Germinal center (tissue), 1 donor: ENCODE measurements at regions not wholly inside any gene's neighbourhood (a gene's known extent, or its start where the extent isn't known, plus 50 kb on each side); places are given as distances from the start of the nearest gene placed in this dataset.

Experiments used
- DNase-seq: peaks from one replicate; pipeline ENCODE4 v3.0.0; 2012; ENCODE audit warnings: mixed read lengths, low spot score

DNA sequence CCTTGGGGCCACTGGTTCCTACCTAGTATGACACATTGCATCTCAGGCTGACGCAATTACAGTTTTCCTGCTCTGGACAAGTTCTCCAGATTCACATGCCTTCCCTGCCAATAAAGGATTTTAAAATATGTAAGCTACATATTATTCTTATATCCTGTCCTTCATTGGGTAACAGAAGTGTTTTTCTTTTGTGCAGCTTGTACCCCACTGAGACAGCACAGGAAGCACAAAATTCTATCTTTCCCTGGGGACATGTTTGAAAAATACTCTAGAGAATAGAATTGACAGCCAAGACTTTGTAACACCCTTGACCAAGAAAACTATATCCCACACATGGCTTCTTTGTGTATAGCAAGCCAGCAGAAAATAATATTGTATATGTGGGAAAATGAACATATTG, 456.8 kb downstream of the MAFB start:
- DNase-seq, result no peak

DNA sequence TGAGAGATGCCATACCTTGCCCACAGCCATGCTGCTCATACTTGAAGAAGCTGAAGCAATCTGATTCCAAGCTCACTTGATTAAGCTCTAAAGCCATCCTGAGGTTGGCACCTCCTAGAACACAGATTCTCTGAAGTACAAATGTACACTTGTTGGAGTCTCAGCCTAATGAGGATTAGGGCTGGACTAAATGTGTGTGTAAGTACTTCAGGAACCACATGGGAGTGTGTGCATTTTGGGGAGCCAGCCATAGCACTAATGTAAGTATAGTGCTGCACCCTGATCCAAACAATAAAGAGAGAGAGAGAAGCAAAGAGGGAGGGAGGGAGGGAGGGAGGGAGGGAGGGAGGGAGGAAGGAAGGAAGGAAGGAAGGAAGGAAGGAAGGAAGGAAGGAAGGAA, 458.6 kb downstream of the MAFB start:
- DNase-seq, result no peak

DNA sequence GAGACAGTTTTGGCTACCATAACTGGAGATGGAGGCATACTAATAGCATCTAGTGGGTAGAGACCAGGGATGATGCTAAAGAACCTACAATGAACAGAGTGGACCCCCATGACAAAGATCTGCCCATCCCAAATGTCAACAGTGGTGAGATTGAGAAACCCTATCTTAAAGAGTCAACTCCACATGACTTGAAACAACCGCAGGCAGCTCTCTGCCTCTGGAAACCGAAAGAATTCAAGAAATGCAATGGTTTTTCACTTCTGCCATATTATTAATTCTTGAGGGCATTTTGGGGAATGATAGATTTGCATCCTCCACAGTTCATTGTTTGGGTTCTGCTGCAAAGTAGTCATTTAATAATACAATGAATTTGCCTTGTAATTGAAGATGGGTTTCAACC, 463.4 kb downstream of the MAFB start:
- DNase-seq, result no peak

- DNase-seq, result no peak
Measured at GRCh38 chr20:40223810-40224209, 465.2 kb downstream of the MAFB start.

- no peak for DNase-seq
Measured at GRCh38 chr20:40218971-40219370, 470.1 kb downstream of the MAFB start.

DNA sequence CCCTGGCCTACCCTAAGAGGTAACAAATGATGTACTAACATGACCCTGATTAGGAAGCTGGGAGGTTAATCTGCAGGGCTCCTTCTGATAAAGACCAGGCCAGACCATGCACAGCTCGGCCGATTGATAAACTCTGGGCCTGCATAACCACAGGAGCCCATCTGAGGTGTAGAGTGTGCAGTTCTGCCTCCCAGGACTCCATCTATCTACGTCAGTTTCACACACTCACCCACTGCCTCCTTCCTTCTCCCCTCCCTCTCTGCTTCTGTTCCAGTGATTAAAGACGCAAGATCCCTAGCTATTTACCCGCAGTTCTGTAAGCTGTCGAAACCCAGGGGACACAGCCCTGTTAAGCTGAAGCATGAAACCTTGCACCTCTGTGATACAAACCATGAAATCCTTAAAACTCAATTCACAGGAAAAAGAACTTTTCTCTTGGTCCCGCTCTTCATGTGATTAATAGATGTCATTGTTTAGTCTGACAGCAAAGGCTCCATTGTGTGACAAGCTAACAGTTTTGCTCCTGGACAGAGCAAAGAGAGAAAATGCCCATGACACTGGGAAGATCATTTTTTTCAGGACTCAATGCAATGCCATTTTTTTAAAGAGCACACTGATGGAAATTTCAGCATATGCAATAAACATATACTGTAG, 470.6 kb downstream of the MAFB start:
- DNase-seq, result no peak

DNA sequence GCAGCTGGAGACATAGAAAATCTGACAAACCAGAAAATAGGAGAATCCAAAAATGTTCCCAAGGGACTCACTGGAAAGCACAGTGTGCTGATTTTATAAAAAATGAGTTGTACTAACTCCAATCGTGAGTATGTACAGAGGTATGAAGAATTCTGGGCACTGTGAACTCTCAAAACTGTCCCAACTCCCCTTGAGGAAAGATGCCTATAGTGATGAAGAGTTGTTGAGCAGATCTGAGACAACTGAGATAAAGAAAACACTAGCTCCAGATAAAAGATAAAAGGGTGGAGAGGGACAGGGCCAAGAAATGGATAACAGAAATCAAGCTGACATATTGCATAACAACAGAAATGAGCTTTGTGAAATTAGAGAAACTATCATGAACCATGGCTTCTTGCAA, 481.4 kb downstream of the MAFB start:
- no peak for DNase-seq

GRCh38 chr20:40205971-40206370, 483.1 kb downstream of the MAFB start:
- no peak for DNase-seq

DNA sequence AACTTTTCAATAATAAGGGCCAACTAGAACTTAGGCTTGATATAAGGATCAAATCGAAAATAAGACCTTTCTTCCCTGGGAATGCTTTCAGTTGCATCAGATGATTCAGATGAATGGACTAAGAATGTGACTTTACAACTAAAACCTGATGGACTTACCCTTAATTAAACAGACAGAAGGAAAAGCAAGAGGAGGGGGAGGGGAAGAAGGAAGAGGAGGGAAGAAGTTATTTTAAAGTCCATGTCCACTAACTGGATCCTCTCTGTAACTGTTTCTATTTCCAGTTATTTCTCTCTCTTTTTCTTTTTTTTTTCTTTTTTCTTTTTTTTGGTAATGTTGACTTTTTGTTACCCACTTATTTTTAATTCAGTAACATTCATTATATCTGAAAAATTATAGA, 486.0 kb downstream of the MAFB start:
- DNase-seq, result no peak

GRCh38 chr20:40197691-40198090, 491.3 kb downstream of the MAFB start:
- DNase-seq, result no peak

- DNase-seq, result no peak
Measured at GRCh38 chr20:40196846-40197436, 492.1 kb downstream of the MAFB start.

- no peak for DNase-seq
Measured at GRCh38 chr20:40195742-40196141, 493.3 kb downstream of the MAFB start.

- no peak for DNase-seq
Measured at GRCh38 chr20:40192529-40192928, 496.5 kb downstream of the MAFB start.

GRCh38 chr20:40192081-40192480, 497.0 kb downstream of the MAFB start:
- DNase-seq, result no peak

GRCh38 chr20:40191573-40191972, 497.5 kb downstream of the MAFB start:
- no peak for DNase-seq

- no peak for DNase-seq
Measured at GRCh38 chr20:40189621-40190020, 499.4 kb downstream of the MAFB start.

GRCh38 chr20:40188319-40188718, 500.7 kb downstream of the MAFB start:
- DNase-seq, result no peak

DNA sequence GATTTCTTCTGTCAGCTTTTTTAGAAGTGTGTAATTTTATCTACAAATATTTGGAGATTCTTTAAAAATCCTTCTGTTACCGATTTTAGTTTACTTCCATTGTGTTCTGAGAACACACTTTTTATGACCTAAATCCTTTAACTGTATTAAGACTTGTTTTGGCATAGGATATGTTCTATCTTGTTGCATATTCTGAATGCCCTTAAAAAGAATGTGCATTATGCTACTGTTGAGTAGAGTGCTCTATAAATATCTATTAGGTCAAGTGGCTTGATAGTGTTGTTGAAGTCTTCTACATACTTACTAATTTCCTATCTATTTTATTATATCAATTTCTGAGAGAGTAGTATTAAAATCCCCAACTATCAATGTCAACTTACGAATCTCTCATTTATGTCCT, 502.2 kb downstream of the MAFB start:
- DNase-seq, result no peak

GRCh38 chr20:40181676-40182075, 507.4 kb downstream of the MAFB start:
- DNase-seq, result no peak

- no peak for DNase-seq
Measured at GRCh38 chr20:40176098-40176841, 512.8 kb downstream of the MAFB start.

- DNase-seq, result no peak
Measured at GRCh38 chr20:40175296-40175695, 513.7 kb downstream of the MAFB start.

DNA sequence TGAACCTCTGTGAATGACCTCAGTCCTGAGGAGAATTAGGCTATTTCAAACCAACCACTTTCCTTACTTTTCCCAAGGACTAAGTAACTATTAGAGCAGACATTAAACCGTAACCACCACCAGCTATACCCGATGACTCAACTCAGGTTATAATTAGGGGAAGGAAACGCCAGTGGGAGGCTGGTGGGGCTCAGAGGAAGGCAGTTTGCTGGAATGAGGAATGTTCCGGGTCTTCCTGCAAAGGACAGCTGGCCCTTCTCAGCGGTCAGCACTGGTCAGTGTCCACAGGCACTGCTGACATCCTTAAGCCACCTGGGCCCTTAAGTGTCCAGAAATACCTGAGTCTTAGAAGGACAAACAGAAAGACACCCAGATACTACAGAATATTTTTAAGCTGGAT, 515.2 kb downstream of the MAFB start:
- no peak for DNase-seq

DNA sequence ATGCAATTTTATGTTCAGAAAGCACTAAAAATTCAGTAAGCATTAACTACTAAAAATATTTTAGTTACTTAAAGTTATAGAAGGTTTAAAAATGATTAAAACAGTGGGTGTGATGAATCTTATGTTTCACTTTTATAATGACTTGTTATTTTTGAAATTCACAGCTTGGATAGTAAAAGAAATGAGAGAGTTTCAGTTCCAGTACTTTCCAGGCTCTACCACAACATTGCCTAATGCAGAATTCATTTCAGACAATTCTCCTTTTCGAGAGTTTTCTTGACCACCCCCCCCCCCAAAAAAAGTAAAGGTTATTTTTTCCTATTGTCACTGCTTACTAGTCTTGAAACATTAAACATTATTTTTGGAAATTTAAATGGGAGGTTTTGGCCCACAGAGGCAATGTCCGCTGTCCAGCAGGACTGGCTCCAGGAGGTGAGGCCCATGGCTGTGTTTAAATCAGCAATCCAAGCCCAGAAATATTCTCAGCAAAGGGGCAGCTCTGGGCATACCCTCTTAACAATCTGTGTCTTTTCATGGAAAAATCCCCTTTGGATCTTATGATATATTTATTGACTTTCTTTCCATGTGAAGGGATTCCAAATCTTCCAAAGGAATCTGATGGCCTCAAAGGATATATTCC, 519.9 kb downstream of the MAFB start:
- no peak for DNase-seq
